HepG2 (cell line): ENCODE measurements at regions not wholly inside any gene's neighbourhood (a gene's known extent, or its start where the extent isn't known, plus 50 kb on each side); places are given as distances from the start of the nearest gene placed in this dataset.

Source experiments
- ARID2 ChIP-seq: sonication (generic); formaldehyde crosslinking; IDR thresholded peaks from 2 replicates; pipeline ENCODE4 v1.8.1; 2022; ENCODE audit warnings: mild to moderate bottlenecking, missing genetic modification reagents, borderline replicate concordance
- EP300 ChIP-seq, 3 experiments: sonication (generic) in 1 of 3; formaldehyde crosslinking in 1 of 3; IDR thresholded peaks; 2 replicates each; pipeline versions ENCODE4 v1.5.1 to v1.6.1; 2011 to 2020; ENCODE audit warnings: low read depth in 2 of 3, low read length in 2 of 3, borderline replicate concordance in 1 of 3, improper control_type of control experiment in 1 of 3, mild to moderate bottlenecking in 1 of 3, missing genetic modification reagents in 1 of 3, moderate library complexity in 1 of 3
- FOXA1 ChIP-seq, 2 experiments: fragments of 450-650 bp in 1 of 2; sonication (generic) in 1 of 2; formaldehyde crosslinking in 1 of 2; IDR thresholded peaks; 2 replicates each; pipeline versions ENCODE4 v1.4.0 to v1.6.1; 2016 to 2020; ENCODE audit warnings: missing genetic modification reagents in 1 of 2
- NPAS2 ChIP-seq: sonication (generic); formaldehyde crosslinking; IDR thresholded peaks from 2 replicates; pipeline ENCODE4 v1.8.0; 2022; ENCODE audit warnings: mild to moderate bottlenecking, missing genetic modification reagents, borderline replicate concordance
- NR1H2 ChIP-seq: sonication (generic); formaldehyde crosslinking; IDR thresholded peaks from 2 replicates; pipeline ENCODE4 v1.8.1; 2022; ENCODE audit warnings: low read depth, missing genetic modification reagents, borderline replicate concordance
- NR3C1 ChIP-seq: sonication (generic); formaldehyde crosslinking; IDR thresholded peaks from 2 replicates; pipeline ENCODE4 v1.4.0; 2020; ENCODE audit warnings: missing genetic modification reagents
- PATZ1 ChIP-seq: sonication (generic); formaldehyde crosslinking; IDR thresholded peaks from 2 replicates; pipeline ENCODE4 v1.4.0; 2020; ENCODE audit warnings: missing genetic modification reagents
- SRSF1 ChIP-seq: fragments of 200-400 bp; formaldehyde crosslinking; optimal IDR thresholded peaks from 2 replicates; pipeline ENCODE3; 2017; ENCODE audit warnings: mild to moderate bottlenecking, low read depth, low read length, moderate library complexity
- TBL1XR1 ChIP-seq: fragments of 150-350 bp; IDR thresholded peaks from 2 replicates; pipeline ENCODE4 v1.6.1; 2014; ENCODE audit warnings: borderline replicate concordance, low read length; ENCODE audit not compliant: partially characterized antibody
- ZBTB37 ChIP-seq: sonication (generic); formaldehyde crosslinking; IDR thresholded peaks from 2 replicates; pipeline ENCODE4 v1.4.0; 2020; ENCODE audit warnings: mild to moderate bottlenecking, missing genetic modification reagents
- ZNF138 ChIP-seq: sonication (generic); formaldehyde crosslinking; IDR thresholded peaks from 2 replicates; pipeline ENCODE4 v1.5.0; 2020; ENCODE audit warnings: mild to moderate bottlenecking, low read depth, missing genetic modification reagents
- ZNF776 ChIP-seq: sonication (generic); formaldehyde crosslinking; IDR thresholded peaks from 2 replicates; pipeline ENCODE4 v1.4.0; 2020; ENCODE audit warnings: mild to moderate bottlenecking, missing genetic modification reagents

- no peak for TF ChIP-seq NPAS2 (CRISPR knock-in tag)
- no peak for TF ChIP-seq TBL1XR1
- no peak for TF ChIP-seq ZNF138 (CRISPR knock-in tag)
- TF ChIP-seq NR1H2 (CRISPR knock-in tag) = no peak
- no peak for TF ChIP-seq FOXA1 (IDR thresholded peaks at IDR 0.05)
- TF ChIP-seq FOXA1 (CRISPR knock-in tag; IDR thresholded peaks at IDR 0.05) = no peak
- no peak for TF ChIP-seq SRSF1
- TF ChIP-seq ZBTB37 (CRISPR knock-in tag) = no peak
- no peak for TF ChIP-seq ZNF776 (CRISPR knock-in tag)
- no peak for TF ChIP-seq EP300 (IDR thresholded peaks at IDR 0.05; ENCODE audit: low read depth in 2 of 2, low read length in 2 of 2)
- TF ChIP-seq EP300 (CRISPR knock-in tag; IDR thresholded peaks at IDR 0.05; ENCODE audit: borderline replicate concordance) = no peak
- no peak for TF ChIP-seq NR3C1 (CRISPR knock-in tag)
- TF ChIP-seq ARID2 (CRISPR knock-in tag) = no peak
- TF ChIP-seq PATZ1 = no peak
These were observed 89.3 kb upstream of the DHRS4 start for GRCh38 chr14:23864259-23864658.
